ENCODE measurements at regions not wholly inside any gene's neighbourhood (a gene's known extent, or its start where the extent isn't known, plus 50 kb on each side); places are given as distances from the start of the nearest gene placed in this dataset.

DNA sequence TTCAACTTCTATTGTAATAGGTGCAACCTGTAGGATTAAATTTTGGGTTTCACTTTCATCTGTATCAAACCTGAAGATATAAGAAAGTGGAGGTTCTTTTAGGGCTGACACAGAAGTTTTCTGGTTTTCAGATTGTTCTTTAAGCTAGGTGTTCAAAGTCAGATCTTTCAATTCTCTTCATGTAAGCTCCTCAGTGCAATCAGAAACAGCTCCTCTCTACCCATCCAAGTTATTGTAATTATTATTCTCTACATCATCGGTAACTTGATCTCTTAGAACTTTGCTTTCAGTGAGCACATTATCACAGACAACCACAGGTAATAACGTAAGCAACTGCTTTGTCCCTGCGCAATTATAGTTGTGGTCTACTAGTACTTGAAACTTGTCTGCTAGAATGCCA, 179.4 kb downstream of the MYCN start:
- DNase-seq (ENCODE audit: low read depth in 3 of 3, low spot score in 2 of 3): no peak

DNA sequence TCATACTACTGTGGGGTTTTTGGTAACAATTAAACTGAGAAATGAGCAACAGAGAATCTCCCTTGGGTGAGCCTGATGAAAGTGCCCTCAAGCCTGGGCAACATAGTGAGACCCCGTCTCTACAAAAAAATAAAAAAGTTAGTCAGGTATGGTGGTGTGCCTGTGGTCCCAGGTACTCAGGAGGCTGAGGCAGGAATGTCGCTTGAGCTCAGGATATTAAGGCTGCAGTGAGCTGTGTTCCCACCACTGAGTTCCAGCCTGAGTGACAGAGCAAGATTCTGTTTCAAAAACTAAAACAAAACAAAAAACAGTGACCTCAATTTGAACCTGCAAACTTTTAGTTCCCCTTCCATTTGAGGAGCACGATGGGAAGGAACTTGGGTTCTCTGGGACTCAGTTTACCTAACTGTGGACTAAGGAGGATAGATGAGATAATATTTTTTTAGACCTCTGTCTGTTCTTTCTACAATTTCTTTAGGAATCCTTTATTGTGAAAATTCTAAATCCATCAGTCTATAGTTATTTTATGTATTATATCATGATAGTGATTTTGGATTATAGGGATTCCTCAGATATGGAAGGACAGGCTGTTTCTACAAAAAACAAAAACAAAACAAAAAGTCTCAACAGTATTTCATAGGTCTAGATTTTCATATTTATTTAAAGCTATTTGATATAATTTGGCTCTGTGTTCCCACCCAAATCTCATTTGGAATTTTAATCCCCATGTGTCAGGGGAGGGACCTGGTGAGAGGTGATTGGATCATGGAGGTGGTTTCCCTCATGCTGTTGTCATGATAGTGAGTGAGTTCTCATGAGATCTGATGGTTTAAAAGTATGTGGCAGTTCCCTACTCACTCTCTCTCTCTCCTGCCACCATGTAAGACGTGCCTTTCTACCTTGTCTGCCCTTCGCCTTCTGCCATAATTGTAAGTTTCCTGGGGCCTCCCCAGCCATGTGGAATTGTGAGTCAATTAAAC, 178.6 kb downstream of the MYCN start:
- no peak for DNase-seq (ENCODE audit: low read depth in 3 of 3, low spot score in 2 of 3)

DNA sequence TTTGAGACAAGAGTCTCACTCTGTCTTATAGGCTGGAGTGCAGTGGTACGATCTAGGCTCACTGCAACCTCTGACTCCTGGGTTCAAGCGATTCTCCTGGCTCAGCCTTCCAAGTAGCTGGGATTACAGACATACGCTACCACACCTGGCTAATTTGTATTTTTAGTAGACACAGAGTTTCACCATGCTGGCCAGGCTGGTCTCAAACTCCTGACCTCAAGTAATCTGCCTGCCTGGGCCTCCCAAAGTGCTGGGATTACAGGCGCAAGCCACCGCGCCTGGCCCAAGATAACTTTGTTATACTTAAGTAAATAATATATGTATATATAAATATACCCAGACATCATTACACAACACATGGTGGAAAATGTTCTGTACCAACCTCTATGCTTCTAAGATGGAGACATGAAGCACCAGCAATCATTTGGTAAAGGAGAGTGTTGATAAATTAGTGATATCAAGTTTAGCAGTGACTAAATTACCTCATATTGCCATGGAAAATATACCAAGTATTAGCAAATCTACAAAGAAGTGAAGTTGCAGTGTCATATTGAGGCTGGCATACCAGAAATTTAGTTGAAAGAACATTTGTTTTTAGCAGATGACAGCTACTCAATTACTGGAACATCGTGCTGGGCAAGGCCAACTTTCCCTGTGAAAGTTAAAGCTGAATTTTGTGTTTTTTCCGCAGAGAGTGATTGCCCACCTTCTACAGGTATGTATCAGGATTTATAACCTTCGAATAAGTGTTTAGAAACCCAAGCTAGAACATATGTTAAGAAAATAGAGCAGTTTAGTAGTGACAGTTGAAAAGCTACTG, 177.7 kb downstream of the MYCN start:
- DNase-seq (ENCODE audit: low read depth in 3 of 3, low spot score in 2 of 3): no peak

DNA sequence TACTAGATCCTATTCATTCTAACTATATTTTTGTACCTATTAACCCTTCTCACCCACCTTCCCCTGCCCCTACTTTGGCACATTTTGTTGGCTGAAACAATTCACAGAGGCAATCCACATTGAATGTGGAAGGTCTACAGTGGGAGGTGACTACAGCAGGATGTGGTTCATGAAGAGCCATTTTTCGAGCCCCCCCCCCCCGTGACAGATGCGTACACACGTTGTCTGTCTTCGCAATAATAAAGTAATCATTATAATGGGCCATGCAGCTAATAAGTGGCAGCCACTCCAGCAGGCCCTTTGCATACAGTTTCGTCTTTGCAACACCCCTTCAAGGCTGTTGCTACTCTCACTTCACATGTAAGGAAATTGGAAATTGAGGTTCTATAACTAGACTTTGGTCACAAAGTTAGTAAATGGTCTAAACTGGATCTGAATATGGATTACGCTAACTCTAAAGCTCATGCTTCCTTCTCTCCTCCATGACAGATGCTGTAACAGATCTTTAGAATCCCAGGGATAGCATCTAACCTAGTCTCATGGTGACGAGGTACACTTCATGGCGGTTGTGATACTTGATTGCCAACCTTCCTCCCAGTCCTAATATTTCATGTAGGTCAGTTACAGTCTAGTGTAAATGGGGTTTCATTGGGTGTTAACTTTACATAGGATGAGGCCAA, 176.8 kb downstream of the MYCN start:
- no peak for DNase-seq (ENCODE audit: low read depth in 3 of 3, low spot score in 2 of 3)

DNA sequence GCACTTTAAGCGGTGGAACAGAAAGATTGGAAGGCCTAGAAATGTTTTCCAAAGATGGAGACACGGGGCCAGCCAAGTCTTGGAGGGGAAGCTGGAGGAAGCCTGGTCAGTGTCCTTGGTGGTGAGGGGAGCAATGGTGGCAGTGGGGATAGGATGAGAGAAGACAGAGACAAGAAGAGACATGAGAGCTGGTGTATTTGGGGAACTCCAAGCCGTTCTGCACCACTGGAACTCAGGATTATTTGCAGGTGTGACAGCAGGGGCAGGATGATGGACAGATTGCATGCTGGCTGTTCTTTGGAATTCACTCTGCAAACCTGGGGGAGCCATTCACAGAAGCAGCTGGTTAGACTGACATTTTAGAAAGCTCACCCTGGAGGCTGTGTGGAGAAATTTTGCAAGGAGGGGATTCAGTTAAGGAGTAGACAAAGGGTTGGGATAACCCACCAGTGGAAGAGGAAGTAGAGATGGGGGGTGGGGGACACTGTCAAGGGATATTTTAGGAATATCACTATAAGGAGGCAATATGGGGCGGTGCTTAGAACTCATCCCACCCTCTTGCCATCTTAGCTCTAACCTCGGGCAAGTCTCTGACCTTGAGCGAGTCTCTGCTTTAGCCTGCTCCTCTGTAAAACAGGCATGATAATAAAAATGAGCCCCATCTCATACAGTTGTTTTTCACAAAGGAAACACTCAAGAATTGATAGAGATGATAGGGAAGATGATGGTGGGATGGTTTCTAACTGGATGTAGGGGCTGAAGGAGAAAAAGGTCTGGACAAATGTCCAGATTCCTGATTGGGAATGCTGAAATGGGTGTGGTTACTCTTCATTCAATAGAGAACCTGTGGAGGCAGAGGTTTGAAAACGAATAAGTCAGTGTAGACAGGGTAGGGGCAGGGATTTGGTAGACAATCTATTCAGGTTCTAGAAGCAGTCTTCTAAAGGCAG, 175.8 kb downstream of the MYCN start:
- no peak for DNase-seq (ENCODE audit: low read depth in 3 of 3, low spot score in 2 of 3)

DNA sequence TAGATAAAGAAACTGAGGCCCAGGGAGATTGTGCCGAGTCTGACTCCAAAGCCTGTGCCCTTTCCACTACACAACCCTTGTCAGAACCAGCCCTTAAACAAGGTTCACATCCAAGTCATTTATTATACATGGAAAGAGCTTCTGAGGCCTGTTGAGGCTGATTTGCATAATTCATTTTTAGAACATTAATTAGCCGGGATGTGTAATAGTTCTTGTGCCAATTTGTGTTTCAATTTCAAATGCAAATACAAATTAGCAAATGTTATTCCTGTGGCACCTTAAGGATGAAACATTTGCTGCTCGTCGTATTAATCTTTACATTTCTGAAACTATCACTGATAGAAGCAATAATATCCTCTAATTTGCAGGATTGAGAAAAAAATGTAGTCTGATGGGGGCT, 174.9 kb downstream of the MYCN start:
- DNase-seq (ENCODE audit: low read depth in 3 of 3, low spot score in 2 of 3): no peak

DNA sequence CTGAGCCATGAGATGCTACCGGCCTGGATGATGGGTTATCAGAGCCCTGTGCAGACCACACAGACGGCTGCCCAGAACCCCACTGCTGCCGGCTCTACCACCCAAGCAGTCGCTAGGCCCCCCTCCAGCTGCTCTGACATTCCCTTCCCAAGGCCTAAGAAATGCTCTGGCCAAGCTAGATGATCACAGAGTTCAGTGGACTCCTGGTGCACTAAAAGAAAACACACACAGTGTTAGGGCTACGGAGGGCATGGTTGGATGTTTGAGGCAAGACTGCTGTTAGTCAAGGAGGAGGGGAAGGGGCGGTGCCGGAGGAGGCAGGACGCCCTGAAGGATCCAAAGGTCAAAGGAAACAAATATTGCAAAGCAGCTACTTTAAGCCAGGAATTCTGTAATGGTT, 174.5 kb downstream of the MYCN start:
- DNase-seq (ENCODE audit: low read depth in 3 of 3, low spot score in 2 of 3): no peak

DNA sequence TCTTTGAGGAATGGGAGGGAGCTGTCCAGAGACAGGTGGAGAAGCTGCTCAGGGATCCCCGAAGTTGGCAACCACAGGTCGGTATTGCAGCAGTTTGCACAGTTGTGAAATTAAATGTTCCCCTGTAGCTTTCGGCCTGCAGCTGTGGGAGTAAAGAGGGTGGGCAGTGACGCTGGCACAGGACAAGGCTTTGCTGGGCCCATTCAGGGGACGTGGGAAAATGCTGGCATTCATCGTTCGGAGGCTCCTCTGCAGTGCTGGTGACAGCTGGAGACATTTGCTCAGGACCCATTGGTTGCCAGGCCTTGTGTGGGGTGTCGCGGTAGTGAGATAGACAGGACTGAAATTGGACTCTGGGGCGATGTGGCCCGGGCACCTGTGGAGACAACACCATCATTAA, 173.7 kb downstream of the MYCN start:
- no peak for DNase-seq (ENCODE audit: low read depth in 3 of 3, low spot score in 2 of 3)

DNA sequence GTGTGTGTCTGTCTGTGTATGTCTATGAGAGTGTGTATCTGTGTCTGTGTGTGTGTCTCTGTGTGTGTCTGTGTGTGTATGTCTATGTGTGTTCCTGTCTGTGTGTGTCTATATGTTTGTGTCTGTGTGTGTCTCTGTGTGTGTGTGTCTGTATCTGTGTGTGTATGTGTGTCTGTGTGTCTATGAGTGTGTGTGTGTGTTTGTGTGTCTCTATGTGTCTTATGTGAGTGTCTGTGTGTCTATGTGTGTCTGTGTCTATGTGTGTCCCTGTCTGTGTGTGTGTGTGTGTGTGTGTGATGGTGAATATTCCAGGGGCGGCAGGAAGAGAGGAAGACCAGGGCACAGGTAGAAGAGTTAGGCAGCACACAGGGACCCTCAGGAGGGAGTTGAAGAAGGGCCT, 173.2 kb downstream of the MYCN start:
- no peak for DNase-seq (ENCODE audit: low read depth in 3 of 3, low spot score in 2 of 3)

DNA sequence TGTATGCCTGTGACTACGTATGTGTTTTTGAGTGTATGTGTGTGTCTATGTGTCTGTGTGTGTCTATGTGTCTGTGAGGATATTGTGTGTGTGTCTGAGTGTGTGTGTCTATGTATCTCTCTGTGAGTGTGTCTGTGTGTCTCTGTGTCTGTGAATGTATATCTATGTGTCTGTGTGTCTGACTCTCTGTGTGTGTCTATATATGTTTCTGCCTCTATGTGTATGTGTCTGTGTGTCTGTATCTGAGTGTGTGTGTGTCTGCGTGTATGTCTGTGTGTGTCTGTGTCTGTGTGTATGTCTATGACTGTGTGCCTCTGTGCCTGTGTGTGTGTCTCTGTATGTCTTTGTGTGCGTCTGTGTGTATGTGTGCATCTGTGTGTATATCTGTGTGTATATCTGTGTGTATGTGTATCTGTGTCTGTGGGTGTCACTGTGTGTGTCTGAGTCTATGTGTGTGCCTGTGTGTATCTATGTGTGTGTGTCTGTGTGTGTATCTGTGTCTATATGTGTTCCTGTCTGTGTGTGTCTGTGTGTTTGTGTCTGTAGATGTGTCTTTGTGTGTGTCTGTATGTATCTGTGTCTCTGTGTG, 172.7 kb downstream of the MYCN start:
- no peak for DNase-seq (ENCODE audit: low read depth in 3 of 3, low spot score in 2 of 3)

DNA sequence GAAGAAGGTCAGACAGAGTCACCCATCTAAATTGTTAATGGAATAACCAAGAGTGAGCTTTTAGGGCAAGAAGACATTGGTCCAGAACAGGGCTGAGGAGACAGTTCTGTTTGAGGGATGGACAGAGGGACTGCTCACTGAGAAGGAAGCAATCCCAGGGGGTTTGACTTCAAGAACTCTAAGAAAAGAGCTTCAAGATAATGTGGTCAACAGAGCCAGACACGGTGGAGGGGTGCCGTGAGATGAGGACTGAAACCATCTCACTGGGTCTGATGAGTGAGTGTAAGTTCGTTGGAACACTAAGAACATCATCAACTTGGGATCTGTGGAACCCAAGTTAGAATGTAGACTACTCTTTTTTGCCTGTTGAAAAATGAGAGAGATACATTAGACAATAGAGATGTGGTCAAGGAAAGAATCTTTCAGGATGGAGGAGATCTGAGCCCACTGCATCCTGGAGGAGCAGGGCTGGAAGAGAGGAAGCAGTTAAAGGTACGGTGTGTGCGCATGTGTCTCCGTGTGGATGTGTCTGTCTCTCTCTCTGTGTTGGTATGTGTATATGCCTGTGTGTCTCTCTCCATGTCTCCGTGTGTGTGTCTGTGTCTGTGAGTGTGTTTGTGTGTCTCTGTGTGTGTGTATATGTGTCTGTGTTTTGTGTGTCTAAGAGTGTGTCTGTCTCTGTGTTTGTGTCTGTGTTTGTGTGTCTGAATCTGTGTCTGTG, 172.1 kb downstream of the MYCN start:
- no peak for DNase-seq (ENCODE audit: low read depth in 3 of 3, low spot score in 2 of 3)

DNA sequence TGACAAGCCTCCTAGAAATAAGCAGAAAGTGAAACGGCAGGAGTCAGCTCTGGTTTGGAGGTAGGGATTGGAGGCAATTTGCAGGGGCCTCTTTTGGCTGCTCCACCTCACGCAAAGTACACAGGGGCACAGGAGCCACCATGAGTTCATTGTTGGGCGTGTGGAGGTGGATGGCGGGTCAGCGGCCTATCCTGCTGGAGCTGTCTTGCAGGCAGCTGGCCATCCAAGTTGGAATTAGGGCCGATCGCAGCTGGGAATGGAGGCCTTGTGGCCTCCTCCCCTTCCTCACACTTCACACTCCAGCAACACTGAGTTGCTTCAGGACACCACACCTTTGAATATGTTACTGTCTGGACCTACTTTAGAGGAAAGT, 171.5 kb downstream of the MYCN start:
- no peak for DNase-seq (ENCODE audit: low read depth in 3 of 3, low spot score in 2 of 3)

DNA sequence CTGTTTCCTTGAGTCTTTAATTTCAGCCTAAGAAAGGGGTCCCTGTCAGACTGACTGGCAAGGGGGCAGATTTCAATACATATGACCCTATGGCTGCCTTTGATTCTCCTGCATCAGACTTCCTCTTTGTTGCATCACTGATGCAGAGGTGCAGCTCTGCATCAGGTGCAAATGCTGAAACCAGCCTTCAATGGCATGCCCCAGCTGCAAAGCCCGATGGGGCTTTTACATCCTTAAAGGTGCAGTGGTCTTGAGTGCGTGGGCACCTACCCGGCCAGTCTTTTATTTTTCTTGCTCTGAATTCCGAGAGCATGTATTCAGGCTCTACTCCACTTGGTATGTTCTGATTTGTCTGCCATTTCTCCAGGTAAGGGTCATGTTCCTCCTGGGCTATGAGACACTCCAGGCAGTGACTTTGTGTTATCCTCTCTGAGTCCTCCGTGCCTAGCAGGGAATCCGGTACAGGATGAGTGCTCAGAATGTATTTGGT, 169.5 kb downstream of the MYCN start:
- no peak for DNase-seq (ENCODE audit: low read depth in 3 of 3, low spot score in 2 of 3)

DNA sequence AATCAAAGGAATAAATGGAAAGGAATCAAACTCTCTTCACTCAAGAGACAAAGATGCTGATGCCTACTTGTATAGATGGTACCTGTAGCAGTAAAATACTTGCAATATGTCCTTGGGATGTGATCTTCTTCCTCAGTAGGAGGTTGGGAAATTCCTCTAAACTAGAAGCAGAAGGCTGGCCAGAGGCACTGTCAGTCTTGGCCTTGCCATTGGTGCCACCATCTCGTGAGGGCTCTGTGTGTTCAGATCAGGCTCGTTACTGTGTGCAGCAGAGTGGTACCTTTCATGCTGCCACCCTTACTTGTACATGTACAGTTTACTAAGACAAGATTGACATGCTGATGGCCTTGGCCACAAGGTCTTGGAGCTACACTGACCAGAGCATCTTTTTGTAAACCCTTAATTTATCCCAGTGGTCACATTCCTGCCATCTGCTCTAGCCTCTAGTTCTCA, 169.0 kb downstream of the MYCN start:
- DNase-seq (ENCODE audit: low read depth in 3 of 3, low spot score in 2 of 3): no peak

DNA sequence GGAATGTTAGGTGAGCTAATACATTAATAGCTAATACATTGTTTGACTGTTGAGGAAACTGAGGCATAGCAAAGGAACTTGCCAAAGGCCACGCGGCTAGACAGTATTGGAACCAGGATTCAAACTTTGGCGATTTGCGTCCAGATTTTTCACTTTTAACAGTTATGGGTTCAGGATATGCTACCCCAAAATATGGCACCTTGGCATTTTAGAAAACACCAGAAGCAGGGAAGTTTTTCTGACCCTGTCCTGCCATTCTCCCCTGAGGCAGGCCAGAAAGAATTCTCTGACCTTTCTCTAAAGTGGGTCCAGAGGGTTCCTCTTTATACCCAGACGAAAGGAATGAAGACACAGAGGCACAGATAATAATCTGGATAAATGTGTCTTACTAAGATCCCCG, 166.9 kb downstream of the MYCN start:
- DNase-seq (ENCODE audit: low read depth in 3 of 3, low spot score in 2 of 3): no peak

DNA sequence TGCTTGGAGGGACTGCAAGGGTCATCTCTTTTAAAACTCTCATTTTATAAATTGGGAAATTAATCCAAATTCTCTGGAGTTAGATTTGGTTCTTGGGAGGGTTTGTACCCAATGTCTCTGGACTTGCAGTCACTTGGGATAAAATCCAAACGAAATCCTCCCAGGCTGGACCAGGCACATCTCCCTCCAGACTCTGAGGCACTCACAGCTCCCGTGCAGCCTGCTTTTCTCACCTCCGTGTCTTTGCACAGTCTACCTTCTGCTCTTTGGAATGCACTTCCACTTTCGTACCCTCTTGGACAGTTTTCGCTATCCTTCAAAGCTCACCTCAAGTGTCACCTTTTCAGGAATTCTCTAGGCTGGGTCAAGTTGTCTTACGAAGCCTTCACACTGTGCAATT, 166.3 kb downstream of the MYCN start:
- no peak for DNase-seq (ENCODE audit: low read depth in 3 of 3, low spot score in 2 of 3)

DNA sequence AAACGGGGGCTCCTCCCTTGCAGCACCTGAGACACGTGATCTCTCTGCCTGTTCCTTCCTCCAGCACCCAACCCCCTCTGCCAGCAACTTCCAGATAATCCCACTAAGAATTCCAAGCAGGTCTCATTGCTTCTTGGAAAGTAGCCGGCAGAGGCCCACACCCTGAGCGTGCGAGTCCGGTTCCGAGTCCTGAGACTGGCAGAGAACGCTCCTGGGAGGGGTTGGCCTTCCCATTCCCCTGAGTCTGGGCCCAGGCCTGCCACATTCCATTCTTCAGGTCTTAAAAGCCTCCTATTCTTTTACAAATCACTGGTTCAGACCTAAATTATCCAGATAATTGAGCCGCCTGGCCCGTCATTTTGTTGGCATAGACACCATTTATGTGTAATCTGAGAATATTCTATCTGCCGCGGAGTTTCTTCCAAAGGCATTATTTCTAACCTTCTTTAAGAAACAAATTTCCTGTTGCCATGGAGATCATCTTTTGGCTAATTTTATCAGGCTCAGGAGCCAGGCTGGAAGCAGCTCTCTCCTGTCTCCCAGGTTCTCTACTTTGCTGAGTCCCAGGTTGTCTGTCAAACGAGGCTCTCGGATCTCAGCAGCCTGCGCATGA, 165.4 kb downstream of the MYCN start:
- DNase-seq (ENCODE audit: low read depth in 3 of 3, low spot score in 2 of 3): no peak

DNA sequence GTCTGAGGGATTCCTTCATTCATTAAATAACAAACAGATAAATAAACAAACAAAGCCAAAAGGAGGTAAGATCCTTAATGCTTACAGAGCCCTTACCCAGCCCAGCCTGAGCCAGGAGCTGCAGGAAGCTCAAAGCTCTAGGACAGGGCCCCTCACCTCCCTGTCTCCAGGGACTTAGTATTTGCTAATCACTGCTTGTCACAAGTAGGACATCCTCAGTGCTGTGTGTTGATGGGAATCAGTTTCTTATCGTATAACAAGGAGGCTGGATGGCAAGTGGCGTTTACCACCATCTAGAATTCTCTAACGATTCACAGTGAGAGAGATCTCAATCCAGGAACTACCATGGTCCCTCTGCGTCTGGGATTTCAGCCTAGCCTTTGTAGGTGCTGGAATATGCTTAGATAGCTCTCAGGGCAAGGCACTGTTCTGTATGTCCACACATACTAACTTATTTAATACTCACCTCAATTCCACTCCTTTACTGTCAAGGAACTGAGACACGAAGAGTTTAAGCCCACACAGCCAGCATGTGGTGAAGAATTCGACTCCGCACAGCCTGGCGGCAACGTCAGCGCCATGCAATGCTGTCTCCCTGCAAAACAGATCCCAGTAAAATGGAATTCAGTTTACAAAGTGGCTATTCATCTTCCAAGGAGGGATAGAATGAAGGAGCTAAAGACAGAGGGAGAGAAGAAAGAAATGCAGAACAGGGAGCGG, 164.8 kb downstream of the MYCN start:
- DNase-seq (ENCODE audit: low read depth in 3 of 3, low spot score in 2 of 3): no peak
